HG03571 (cell line): ENCODE measurements at regions not wholly inside any gene's neighbourhood (a gene's known extent, or its start where the extent isn't known, plus 50 kb on each side); places are given as distances from the start of the nearest gene placed in this dataset.
"Not testable (repeated sequence)": the region's sequence is repeated elsewhere in the genome, so short reads cannot be mapped to it uniquely, and the experiment has no call there.

ENCODE experiments used
- ATAC-seq: cut with Tn5 transposase; IDR thresholded peaks from one replicate; pipeline ENCODE4 v1.9.1; 2021; ENCODE audit not compliant: unreplicated experiment

DNA sequence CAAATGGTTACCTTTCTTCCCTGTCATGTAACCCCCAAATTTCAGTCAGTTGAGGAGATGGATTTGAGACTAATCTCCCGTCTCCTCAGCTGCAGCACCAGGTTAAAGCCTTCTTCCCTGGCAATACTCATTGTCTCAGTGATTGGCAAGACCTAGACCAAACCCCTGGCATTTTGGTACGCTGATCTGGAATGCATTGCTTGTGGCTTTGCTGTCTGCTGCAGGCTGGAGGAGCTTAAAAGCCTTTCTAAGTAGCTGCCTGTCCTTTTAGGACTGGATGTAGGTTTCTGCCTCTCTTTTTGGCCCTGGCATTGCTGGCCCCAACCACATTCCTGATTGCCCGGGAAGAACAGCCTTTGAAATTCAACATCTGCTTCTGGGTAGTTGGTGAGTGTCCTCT lies 729.6 kb upstream of the GJE1 start:
- ATAC-seq, result no peak

DNA sequence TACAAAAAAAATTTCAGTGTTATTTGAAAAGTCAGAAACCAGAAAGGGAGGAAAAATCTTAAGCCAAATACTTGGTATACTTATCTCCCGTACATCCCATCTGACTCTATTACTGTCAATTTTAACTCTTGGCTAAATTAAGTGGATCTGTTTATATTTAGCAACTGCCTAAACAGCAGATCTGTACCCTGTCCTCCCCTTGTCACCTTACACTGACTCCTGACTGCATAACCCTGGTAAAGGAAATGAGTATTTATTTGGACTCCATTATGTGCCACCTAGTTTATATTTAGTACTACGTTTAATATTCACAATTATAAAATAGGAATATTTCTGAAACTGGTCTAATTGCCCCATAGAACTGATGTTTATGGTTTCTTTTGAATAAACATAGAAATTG lies 730.2 kb upstream of the GJE1 start:
- no peak for ATAC-seq

DNA sequence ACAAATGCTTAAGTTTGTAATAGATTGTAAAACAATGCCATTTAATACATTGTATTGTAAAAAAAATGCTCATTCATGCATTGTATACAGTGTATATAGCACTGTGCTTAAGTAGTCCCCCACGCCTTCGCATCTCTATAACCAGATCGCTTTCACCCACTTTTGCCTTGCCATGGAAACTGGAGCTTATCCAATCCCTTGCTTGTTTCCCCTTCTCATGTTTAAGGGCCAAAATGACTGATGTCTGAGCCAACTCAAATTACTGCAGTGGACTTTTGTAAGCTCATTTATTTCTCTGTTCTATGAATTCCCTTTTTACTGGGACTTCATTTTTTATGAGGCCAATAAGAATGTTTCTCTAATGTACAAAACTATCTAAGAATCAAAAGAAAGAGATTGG lies 730.9 kb upstream of the GJE1 start:
- no peak for ATAC-seq

DNA sequence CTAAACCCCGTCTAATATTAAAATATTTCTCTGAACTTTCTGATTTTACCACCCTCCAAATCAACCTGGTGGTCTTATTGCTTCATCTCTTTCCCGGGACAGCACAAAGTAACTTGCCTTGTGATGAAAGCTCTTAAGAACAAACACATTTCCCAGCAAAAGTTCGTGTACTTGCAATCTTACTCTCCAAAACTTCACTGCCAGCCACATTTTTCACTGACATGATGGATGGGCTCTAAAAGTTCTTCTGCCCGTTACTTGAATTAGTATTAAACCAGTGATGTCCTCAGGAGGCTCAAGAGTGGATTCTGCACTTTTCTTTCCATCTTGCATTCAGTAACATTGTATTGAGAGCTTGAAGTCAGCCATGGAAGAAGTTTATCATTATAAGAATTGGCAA lies 731.6 kb upstream of the GJE1 start:
- ATAC-seq, result no peak

DNA sequence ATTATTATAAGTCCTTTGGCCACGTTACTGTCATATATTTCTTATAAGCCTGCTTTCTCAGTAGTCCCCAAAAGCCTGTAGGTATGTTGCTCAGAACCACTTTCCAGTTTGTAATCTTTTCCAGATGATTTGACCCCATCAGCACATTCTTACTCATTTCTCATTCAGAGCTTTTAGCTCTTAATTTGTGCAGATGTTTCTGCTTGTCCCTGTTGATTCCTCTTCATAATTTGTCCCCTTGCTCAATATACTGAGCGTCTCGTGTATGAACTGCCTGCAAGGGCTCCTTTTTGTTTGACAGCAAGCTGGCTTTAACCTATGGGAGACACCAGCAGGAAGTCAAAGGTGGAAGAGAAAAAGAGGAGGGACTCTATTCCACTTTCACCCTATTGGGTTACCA lies 733.8 kb upstream of the GJE1 start:
- no peak for ATAC-seq

DNA sequence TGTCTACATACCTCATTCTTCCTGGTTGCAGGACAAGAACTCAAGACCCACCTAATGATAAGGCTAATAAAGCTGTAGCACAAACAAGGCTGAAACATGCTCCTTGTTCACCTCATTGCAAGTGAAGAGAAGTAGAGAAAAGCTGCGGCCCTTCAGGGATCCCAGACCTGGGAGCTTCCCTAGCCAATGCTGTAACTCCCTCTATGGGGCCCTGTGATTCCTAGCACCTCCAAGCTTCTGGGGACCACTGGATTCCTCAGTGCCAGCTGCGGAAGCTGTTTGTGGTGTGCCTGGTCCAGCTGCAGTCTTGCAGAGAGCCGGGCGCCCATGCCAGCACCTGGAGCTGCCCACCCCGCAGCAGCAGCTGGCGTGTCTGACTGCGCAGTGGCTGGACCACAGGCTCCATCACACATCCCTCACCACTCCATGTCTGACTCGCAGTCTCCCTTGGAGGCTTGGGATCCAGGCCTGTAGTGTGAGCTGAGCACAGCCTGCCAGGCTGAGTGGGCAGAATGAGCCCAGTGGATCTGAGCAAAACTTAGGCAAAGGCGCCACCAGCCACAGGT lies 737.2 kb upstream of the GJE1 start:
- no peak for ATAC-seq

DNA sequence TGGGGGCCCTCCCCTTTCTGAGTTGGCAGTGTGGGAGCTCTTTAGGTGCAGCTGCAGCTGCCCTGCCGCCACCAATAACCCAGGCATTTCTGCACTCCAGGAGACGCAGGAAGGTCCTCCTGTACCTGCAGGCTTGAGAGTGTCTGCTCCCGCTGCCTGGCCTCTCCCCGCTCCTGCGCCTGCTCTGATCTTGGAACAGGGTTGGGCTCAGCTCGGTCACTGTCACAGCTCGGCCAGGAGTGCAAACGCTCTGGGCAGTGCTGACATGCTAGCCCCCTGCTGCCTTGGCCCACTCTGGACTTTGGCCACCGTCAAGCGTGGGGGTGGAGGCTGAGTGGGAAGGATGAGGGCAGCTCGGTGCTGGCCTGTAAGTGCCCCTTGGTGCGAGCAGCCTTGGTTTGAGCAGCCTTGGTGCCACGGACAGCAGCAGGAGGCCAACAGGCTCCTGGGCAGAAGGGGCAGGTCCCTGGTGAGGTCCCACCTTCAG lies 738.1 kb upstream of the GJE1 start:
- no peak for ATAC-seq

DNA sequence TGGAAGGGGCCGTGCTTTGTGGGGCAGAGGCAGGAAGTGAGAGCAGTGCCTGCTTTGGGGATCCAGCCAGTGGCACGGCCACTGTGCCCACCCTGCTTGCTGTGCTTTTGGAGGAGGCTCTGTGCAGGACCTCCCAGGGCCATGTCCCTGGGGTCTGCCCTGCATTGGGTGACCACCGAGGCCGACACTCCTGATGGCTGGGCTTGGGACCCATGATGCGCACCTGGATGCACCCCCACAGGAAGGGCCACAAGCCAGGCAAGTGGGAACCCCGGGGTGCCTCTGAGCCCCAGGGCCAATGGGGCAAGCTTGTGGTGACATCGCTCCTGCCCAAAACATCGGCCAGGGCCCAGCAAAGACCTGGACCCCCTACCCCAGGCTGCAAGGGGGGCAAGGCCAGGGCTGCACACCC lies 738.6 kb upstream of the GJE1 start:
- ATAC-seq, result no peak

DNA sequence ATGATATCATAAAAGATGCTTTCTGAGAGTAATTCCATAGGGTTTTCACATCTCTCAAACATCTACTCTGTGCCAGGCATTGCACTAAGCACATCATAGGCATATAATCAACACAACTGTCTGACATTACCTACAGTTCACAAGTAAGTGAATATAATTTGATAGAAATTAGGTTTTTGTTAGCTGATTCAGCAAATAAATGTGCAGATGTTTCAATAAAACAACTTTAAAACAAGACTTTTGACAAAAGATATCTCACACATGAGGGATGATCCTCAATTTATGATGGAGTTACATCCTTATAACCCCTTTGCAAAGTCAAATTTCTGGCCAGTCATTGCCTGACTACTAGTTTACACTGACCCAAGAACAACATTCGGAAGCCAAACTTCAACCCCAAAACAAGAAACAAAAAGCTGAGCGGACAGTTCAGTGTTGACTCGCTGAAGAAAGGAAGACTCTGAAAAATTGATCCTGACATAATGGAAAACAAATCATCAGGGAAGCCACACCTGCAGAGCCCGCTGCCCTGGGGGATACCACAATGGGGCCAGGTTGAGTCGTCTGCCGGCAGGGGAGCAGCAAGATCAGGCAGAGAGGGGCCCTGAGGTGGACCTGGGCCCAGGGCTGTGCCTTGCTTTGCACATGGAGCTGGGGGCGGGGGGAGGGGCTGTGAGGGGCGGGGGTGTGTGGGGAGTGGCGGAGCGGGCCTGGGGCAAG lies 739.2 kb upstream of the GJE1 start:
- ATAC-seq, result no peak

DNA sequence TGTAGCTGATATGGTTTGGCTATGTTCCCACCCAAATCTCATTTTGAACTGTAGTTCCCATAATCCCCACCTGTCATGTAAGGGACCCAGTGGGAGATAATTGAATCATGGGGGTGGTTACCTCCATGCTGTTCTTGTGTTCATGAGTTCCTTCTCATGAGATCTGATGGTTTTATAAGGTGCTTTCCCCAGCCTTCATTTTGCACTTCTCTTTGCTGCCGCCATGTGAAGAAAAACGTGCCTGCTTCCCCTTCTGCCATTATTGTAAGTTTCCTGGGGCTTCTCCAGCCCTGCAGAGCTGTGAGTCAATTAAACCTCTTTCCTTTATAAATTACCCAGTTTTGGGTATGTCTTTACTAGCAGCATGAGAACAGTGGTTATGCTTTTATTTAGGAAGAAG lies 741.6 kb upstream of the GJE1 start:
- not testable (repeated sequence) for ATAC-seq

DNA sequence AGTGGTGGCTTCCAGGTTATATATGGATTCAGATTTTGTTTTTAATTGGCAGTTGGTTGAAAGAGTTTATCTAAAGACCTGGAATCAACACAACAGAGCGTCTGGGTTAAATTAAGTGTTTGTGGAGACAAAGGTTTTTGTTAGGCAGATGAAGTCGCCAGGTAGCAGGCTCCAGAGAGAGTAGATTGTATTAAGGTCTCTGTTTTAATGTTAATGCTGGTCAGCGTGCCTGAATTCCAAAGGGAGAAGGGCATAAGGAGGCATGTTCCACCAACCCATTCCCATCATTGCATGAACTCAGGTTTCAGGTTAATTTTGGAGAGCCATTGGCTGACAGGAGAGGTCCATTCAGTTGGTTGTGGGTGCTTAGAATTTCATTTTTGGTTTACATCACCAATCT lies 744.1 kb upstream of the GJE1 start:
- no peak for ATAC-seq

DNA sequence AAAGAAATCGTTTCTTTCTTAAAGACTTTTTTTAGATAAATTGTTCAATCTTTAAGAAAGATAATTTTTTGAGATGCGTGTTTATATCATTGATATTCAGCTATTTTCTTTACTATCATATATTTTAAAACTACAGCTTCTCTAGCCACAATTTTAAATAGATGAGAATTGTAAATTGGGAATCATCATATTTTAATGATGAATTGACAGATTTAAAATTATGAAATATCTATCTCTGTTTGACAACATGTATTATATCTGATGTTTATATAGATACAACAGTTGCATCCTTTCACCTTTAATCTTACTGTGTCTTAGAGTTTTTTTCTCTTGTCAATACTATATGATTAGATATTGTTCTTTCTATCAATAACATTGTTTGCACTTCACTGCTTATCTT lies 762.3 kb upstream of the GJE1 start:
- no peak for ATAC-seq

DNA sequence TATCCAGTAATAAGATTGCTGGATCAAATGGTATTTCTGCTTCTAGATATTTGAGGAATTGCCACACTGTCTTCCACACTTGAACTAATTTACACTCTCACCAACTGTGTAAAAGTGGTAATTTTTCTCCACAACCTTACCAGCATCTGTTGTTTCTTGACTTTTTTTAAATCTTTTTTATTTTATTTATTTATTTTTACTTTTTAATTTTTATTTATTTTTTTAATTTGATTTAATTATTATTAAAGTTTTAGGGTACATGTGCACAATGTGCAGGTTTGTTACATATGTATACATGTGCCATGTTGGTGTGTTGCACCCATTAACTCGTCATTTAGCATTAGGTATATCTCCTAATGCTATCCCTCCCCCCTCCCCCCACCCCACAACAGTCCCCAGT lies 765.9 kb upstream of the GJE1 start:
- ATAC-seq, result not testable (repeated sequence)

DNA sequence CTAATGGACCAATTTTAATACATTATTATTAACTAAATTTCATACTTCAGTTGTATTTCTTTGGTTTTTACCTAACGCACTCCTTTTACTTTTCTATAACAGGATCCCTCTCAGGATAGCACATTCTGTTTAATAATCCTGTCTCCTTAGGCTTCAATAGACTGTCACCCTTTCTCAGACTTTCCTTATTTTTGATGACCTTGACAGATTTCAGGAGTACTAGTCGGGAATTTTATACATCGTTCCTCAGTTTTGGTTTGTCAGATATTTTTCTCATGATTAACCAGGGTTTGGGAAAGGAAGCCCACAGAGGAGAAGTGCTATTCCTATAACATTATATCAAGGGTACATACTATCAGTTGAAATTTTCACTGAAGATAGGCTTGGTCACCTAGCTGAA lies 768.0 kb upstream of the GJE1 start:
- no peak for ATAC-seq

DNA sequence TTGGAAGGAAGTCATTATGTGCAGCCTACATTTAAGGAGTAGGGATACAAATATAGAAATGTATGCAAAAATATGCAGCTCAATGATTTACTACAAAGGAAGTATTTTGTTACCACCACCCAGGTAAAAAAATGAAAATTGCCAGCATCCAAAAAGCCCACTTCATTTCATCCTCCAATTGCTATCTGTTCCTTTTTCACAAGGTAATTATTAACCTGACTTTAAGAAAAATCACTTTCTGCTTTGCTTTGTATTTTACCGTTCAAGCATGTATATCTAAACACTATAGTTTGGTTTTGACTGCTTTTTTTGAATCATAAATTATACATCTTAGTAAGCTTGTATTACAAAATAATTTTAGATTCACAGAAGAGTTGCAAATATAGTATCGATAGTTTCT lies 768.5 kb upstream of the GJE1 start:
- no peak for ATAC-seq

DNA sequence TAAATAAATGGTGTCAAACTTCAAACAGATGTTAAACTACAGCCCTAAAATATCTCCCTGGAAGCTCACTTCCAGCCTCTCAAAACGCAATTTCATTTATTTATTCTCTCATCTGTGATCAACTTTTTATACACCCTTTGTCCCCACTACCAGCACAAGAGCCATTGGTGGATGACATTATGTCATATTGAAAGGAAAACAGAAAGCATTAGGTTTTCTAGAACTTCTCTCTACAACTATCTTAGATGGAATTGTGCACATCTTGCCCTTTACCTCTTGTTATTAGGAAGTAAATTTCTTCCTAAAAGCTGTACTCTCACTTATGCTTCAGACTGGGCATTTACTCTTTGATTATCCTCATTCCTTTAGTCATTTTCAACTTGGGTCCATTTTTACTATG lies 771.2 kb upstream of the GJE1 start:
- ATAC-seq, result no peak

DNA sequence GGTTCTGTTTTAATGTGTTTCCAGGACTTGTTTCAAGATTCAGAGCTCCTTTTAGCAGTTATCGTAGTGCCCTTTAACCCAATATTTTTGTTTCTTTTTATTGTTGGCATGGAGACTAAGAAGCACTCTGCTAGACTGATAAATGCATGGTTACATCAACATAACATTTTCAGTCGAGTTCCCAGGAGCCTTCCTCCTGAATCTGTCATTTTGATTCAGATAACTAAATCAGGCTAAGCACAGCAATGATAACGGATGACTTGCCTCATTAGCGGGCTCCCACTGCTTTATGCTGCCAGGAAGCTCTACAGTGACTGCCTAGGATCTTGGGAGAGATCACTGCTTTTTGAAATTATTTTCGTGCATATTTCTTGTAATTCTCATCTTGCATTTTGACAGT lies 772.8 kb upstream of the GJE1 start:
- no peak for ATAC-seq

DNA sequence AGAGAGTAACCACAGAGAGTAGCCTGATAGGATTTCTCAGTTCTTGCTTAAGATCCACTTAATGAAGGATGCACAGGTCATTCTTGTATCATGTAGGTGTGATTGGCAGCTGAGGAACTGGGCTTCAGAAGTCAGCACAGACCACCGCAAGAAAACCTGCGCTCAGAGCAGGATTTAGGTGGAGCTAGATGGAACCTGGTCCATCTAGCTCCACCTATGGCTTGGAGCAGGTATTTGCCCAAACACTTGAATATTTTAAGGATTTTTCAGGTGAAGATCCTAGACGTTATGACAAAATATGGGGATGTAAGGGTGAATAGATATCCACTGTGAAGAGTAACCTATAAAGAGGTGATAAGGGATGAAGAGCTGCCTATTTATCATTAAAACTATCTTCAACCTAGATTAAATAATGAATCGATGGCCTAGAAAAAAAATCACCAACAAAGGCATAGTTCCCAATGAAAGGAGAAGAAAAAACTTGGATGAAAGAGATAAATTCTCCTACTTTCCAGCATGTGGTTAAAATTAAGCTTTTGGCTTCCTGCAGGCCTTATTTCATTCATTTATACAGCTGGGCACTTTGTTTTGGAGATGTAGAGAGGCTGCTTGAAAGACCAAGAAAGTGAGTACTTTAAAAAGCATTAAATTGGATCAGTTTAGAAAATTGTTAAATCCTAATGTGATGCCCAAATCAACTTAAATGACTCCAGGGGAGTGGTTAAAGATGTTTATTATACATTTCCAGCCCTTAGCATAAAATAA lies 778.4 kb upstream of the GJE1 start:
- ATAC-seq, result no peak

DNA sequence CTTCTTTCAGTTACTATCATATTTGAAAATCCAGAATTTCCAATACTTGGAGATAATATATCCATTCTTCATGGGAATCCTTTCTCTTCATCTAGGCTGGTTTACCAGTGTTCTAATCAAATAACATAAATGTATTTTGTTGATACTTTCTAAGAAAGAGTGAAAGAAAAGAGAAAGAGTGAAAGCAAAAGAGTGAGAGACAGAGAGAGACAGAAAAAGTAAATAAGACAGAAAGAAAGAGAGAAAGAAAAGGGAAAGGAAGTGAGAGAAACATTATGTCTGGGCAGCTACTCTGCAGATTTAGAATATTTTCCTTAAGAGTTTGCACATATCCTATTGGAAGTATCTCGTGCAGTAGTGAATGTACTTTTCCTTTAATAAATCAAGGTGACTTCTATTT lies 781.0 kb upstream of the GJE1 start:
- no peak for ATAC-seq

DNA sequence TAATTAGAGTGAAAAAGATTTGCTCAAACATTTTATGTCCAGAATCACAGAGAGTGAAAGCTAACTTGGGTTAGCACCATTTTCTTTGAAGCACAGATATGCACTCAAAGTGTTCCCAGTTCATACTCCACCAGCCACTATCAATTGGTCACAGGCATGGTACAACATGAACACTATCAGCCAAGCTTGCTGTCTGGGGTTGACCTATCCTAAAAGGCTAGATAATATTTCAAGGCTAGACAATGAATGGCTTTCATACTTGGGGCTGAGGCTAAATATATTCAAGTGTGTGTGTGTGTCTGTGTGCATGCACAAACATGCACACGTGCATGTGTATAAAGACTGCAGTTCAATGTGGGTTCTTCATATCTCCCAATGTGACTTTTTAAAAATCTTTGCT lies 783.0 kb upstream of the GJE1 start:
- ATAC-seq, result no peak

DNA sequence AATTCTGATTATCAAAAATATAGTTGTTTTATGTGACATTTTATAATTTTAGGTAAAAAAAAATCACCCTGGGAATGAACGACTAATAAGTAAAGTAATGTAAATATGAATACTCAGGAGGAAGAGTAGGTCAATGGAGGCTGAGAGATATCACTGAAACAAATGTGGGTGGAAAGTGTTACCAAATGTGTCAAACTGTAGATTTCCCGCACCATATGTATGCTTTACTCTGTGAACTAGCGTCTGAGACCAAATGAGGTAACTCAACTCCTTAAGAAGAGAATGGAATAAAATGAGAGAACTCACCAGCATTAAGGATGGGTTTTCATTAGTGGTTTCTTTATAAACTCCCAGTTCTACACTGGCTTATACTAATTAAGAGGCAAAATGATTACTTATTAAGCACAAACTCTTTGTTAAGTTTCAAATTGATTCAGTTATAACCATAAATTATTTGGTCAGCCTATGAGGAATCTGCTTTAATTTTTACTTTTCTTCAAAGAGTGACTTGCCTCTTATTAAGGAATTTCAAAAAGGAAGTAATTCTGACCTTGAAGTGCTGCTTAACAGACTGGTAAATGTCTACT lies 784.7 kb upstream of the GJE1 start:
- no peak for ATAC-seq

DNA sequence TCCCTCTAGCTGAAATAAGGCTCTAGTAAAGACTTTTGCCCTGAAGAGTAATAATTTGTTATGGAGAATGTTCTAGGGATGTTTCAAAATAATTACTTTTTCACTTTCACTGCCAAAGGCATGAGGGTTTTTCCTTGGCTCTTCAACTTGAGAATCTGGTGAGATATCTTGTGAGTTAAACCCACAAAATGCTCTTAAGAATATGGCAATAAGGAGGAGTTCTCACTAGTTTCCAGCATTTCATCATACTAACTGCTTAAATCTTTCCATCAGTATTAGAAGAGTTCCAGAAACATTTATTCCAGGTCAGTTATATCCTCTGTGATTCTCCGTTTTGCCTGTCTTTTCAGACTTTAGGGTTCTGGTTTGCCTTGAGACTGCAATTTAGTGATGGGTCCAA lies 785.6 kb upstream of the GJE1 start:
- no peak for ATAC-seq
